Lung (tissue), 11 donors: ENCODE measurements at regions not wholly inside any gene's neighbourhood (a gene's known extent, or its start where the extent isn't known, plus 50 kb on each side); places are given as distances from the start of the nearest gene placed in this dataset.

Experiments used
- ATAC-seq: fragments of 200-7000 bp; cut with Tn5 transposase; one replicate; pipeline ENCODE4 v1.9.1; 2020; ENCODE audit warnings: moderate number of reproducible peaks; ENCODE audit not compliant: insufficient read depth, low FRiP score
- DNase-seq, 3 donors: peaks; one replicate each; pipeline ENCODE4 v3.0.0-alpha.2; 2013 to 2017
- H3K27ac ChIP-seq, 2 donors: one replicate each; pipeline ENCODE4 v1.5.1; 2013; ENCODE audit warnings: mild to moderate bottlenecking in 2 of 2, moderate library complexity in 2 of 2, control low read depth in 1 of 2, inconsistent platforms in 1 of 2, low read depth in 1 of 2, low read length in 1 of 2
- H3K27me3 ChIP-seq, 3 donors: one replicate each; pipeline ENCODE4 v1.5.1; 2013; ENCODE audit warnings: low read length in 2 of 3; ENCODE audit not compliant: control insufficient read depth in 3 of 3, insufficient read depth in 3 of 3
- H3K36me3 ChIP-seq, 4 donors: one replicate each; pipeline ENCODE4 v1.5.1; 2013; ENCODE audit warnings: low read length in 4 of 4, mild to moderate bottlenecking in 1 of 4, moderate library complexity in 1 of 4; ENCODE audit not compliant: control insufficient read depth in 4 of 4, insufficient read depth in 4 of 4
- H3K4me1 ChIP-seq, 5 donors: one replicate each; pipeline ENCODE4 v1.5.1; 2013; ENCODE audit warnings: low read length in 5 of 5, mild to moderate bottlenecking in 2 of 5, moderate library complexity in 1 of 5; ENCODE audit not compliant: control insufficient read depth in 5 of 5, insufficient read depth in 5 of 5
- H3K4me3 ChIP-seq: one replicate; pipeline ENCODE4 v1.5.1; 2013; ENCODE audit warnings: mild to moderate bottlenecking, control low read depth, moderate library complexity
- H3K9ac ChIP-seq, 2 donors: one replicate each; pipeline ENCODE4 v1.5.1; 2013; ENCODE audit warnings: low read length in 2 of 2, control low read depth in 1 of 2; ENCODE audit not compliant: insufficient read depth in 1 of 2
- H3K9me3 ChIP-seq, 4 donors: one replicate each; pipeline ENCODE4 v1.5.1; 2013; ENCODE audit warnings: low read length in 3 of 4, mild to moderate bottlenecking in 1 of 4, moderate library complexity in 1 of 4; ENCODE audit not compliant: control insufficient read depth in 4 of 4, insufficient read depth in 3 of 4
- CTCF ChIP-seq: IDR thresholded peaks from 2 replicates; pipeline ENCODE4 v1.5.1; 2012; ENCODE audit warnings: mild to moderate bottlenecking; ENCODE audit errors: control extremely low read depth, extremely low read depth
- WGBS, 2 donors: extraction: QIAGEN DNeasy Blood & Tissue Kit; methylation state at CpG; one replicate each; pipeline ENCODE4 v1.1.7; 2013; 5-methylcytosine and 5-hydroxymethylcytosine counted together
- donor health status: control.
- donor health status: control.
- donor health status: Bipolar disorder and iron deficiency.
- donor health status: healthy.
- donor health status: DM: yes; HTN: yes; CAD: no.

GRCh38 chr19:8926341-8926740 lies 83.9 kb downstream of the MUC16 start:
- 87 to 91% methylated on average over 6 of the region's 6 CpGs for WGBS, 2 donors
- Histone ChIP-seq H3K4me1 (no peaks in the 10 kb centered on the region), H3K9ac (no peak overlapping the region), H3K9me3 (peaks cover 0 to 5% (median 0%) of the 10 kb centered on the region in 4 donors), H3K36me3 (no peaks in the 10 kb centered on the region), H3K27me3 (peaks cover 0 to 3% (median 0%) of the 10 kb centered on the region in 3 donors), H3K4me3 (no peak overlapping the region), H3K27ac (no peak overlapping the region)
- no peak for TF ChIP-seq CTCF
- DNase-seq (no peak), ATAC-seq (no peak)

- Histone ChIP-seq H3K36me3 (no peaks in the 10 kb centered on the region), H3K9me3 (peaks cover 0 to 6% (median 2%) of the 10 kb centered on the region in 4 donors), H3K4me3 (no peak overlapping the region), H3K27ac (no peak overlapping the region), H3K9ac (no peak overlapping the region), H3K27me3 (no peaks in the 10 kb centered on the region), H3K4me1 (no peaks in the 10 kb centered on the region)
- DNase-seq (no peak), ATAC-seq (no peak)
- no peak for TF ChIP-seq CTCF
These were observed 74.7 kb downstream of the MUC16 start for GRCh38 chr19:8935460-8935859.

GRCh38 chr19:8938576-8938975 lies 71.6 kb downstream of the MUC16 start:
- DNase-seq (no peak), ATAC-seq (no peak)
- Histone ChIP-seq H3K36me3 (no peaks in the 10 kb centered on the region), H3K4me3 (no peak overlapping the region), H3K4me1 (no peaks in the 10 kb centered on the region), H3K9me3 (peaks cover 0 to 9% (median 2%) of the 10 kb centered on the region in 4 donors), H3K9ac (no peak overlapping the region), H3K27ac (no peak overlapping the region), H3K27me3 (no peaks in the 10 kb centered on the region)
- TF ChIP-seq CTCF = no peak
- WGBS, 2 donors = 60 to 62% methylated on average over 4 of the region's 4 CpGs
